ENCODE measurements at regions not wholly inside any gene's neighbourhood (a gene's known extent, or its start where the extent isn't known, plus 50 kb on each side); places are given as distances from the start of the nearest gene placed in this dataset.
"Not testable (repeated sequence)": the region's sequence is repeated elsewhere in the genome, so short reads cannot be mapped to it uniquely, and the experiment has no call there.

GRCh38 chr5:144040615-144041305, 129.7 kb downstream of the YIPF5 start:
- peaks cover 8 to 36% of the 10 kb centered on the region in 2 donors for H3K27me3 Mint-ChIP-seq
- no peaks in the 10 kb centered on the region for H3K4me1 Mint-ChIP-seq (ENCODE audit: low read depth in 2 of 2)
- no peak for ATAC-seq
- no peaks in the 10 kb centered on the region for H3K9me3 Mint-ChIP-seq
- no peak for DNase-seq (ENCODE audit: low spot score)
- no peaks in the 10 kb centered on the region for H3K36me3 Mint-ChIP-seq
- no peak overlapping the region for H3K27ac Mint-ChIP-seq
- no peak overlapping the region for H3K4me3 Mint-ChIP-seq

GRCh38 chr5:144042156-144042555, 128.3 kb downstream of the YIPF5 start:
- DNase-seq (ENCODE audit: low spot score): no peak

GRCh38 chr5:144048259-144048856, 122.1 kb downstream of the YIPF5 start:
- H3K9me3 Mint-ChIP-seq: peaks cover 5% of the 10 kb centered on the region

More at GRCh38 chr5:144042156-144042555, 128.3 kb downstream of the YIPF5 start:
- no peak for ATAC-seq
- Mint-ChIP-seq H3K27ac (no peak overlapping the region), H3K36me3 (no peaks in the 10 kb centered on the region), H3K9me3 (no peaks in the 10 kb centered on the region), H3K27me3 (peaks cover 3 to 25% of the 10 kb centered on the region in 2 donors), H3K4me1 (ENCODE audit: low read depth in 2 of 2) (no peaks in the 10 kb centered on the region), H3K4me3 (no peak overlapping the region)

GRCh38 chr5:144055391-144055790, 115.1 kb downstream of the YIPF5 start:
- peaks cover 15% of the 10 kb centered on the region for H3K36me3 Mint-ChIP-seq

More at GRCh38 chr5:144048259-144048856, 122.1 kb downstream of the YIPF5 start:
- H3K4me1 Mint-ChIP-seq (ENCODE audit: low read depth in 2 of 2): no peaks in the 10 kb centered on the region
- DNase-seq (ENCODE audit: low spot score) (no peak), ATAC-seq (no peak)
- H3K27ac Mint-ChIP-seq: no peak overlapping the region
- H3K36me3 Mint-ChIP-seq: no peaks in the 10 kb centered on the region
- H3K4me3 Mint-ChIP-seq: no peak overlapping the region
- peaks cover 9 to 28% of the 10 kb centered on the region in 2 donors for H3K27me3 Mint-ChIP-seq

GRCh38 chr5:144060091-144060490, 110.4 kb downstream of the YIPF5 start:
- peaks cover 15% of the 10 kb centered on the region for H3K9me3 Mint-ChIP-seq
- H3K27me3 Mint-ChIP-seq: peaks cover 21 to 30% of the 10 kb centered on the region in 2 donors
- H3K4me3 Mint-ChIP-seq; H3K4me1 Mint-ChIP-seq (ENCODE audit: low read depth in 2 of 2); DNase-seq (ENCODE audit: low spot score); H3K27ac Mint-ChIP-seq; H3K36me3 Mint-ChIP-seq; ATAC-seq: not testable (repeated sequence)

More at GRCh38 chr5:144055391-144055790, 115.1 kb downstream of the YIPF5 start:
- not testable (repeated sequence) for H3K4me1 Mint-ChIP-seq (ENCODE audit: low read depth in 2 of 2); H3K4me3 Mint-ChIP-seq; ATAC-seq; H3K27ac Mint-ChIP-seq; DNase-seq (ENCODE audit: low spot score)
- H3K9me3 Mint-ChIP-seq: peaks cover 22% of the 10 kb centered on the region
- peaks cover 28 to 48% of the 10 kb centered on the region in 2 donors for H3K27me3 Mint-ChIP-seq

GRCh38 chr5:144060598-144060997, 109.9 kb downstream of the YIPF5 start:
- no peak for ATAC-seq
- no peaks in the 10 kb centered on the region for H3K4me1 Mint-ChIP-seq (ENCODE audit: low read depth in 2 of 2)
- no peak overlapping the region for H3K4me3 Mint-ChIP-seq

GRCh38 chr5:144065786-144066185, 104.7 kb downstream of the YIPF5 start:
- no peak overlapping the region for H3K27ac Mint-ChIP-seq
- no peaks in the 10 kb centered on the region for H3K4me1 Mint-ChIP-seq (ENCODE audit: low read depth in 2 of 2)
- no peak for ATAC-seq

More at GRCh38 chr5:144060598-144060997, 109.9 kb downstream of the YIPF5 start:
- H3K27me3 Mint-ChIP-seq: peaks cover 21 to 30% of the 10 kb centered on the region in 2 donors
- no peak for DNase-seq (ENCODE audit: low spot score)
- H3K36me3 Mint-ChIP-seq: peaks cover 9% of the 10 kb centered on the region
- H3K9me3 Mint-ChIP-seq: peaks cover 15% of the 10 kb centered on the region
- H3K27ac Mint-ChIP-seq: no peak overlapping the region

GRCh38 chr5:144072518-144072927, 97.9 kb downstream of the YIPF5 start:
- no peak overlapping the region for H3K4me3 Mint-ChIP-seq
- no peaks in the 10 kb centered on the region for H3K4me1 Mint-ChIP-seq (ENCODE audit: low read depth in 2 of 2)
- H3K9me3 Mint-ChIP-seq: peaks cover 3% of the 10 kb centered on the region
- H3K27me3 Mint-ChIP-seq: peaks cover 19 to 27% of the 10 kb centered on the region in 2 donors
- H3K36me3 Mint-ChIP-seq: peaks cover 5% of the 10 kb centered on the region
- DNase-seq (ENCODE audit: low spot score) (no peak), ATAC-seq (no peak)
- H3K27ac Mint-ChIP-seq: no peak overlapping the region

More at GRCh38 chr5:144065786-144066185, 104.7 kb downstream of the YIPF5 start:
- Mint-ChIP-seq H3K9me3 (no peaks in the 10 kb centered on the region), H3K36me3 (no peaks in the 10 kb centered on the region), H3K27me3 (peaks cover 2 to 13% of the 10 kb centered on the region in 2 donors), H3K4me3 (no peak overlapping the region)
- DNase-seq (ENCODE audit: low spot score): no peak

GRCh38 chr5:144076521-144077083, 93.9 kb downstream of the YIPF5 start:
- Mint-ChIP-seq H3K4me1 (ENCODE audit: low read depth in 2 of 2) (no peaks in the 10 kb centered on the region), H3K9me3 (peaks cover 7% of the 10 kb centered on the region), H3K36me3 (peaks cover 15% of the 10 kb centered on the region), H3K27me3 (peaks cover 19 to 44% of the 10 kb centered on the region in 2 donors), H3K4me3 (no peak overlapping the region), H3K27ac (no peak overlapping the region)
- ATAC-seq: no peak
- no peak for DNase-seq (ENCODE audit: low spot score)

GRCh38 chr5:144083185-144083584, 87.3 kb downstream of the YIPF5 start:
- H3K36me3 Mint-ChIP-seq: peaks cover 10% of the 10 kb centered on the region
- H3K27ac Mint-ChIP-seq: no peak overlapping the region
- H3K27me3 Mint-ChIP-seq: peaks cover 6 to 24% of the 10 kb centered on the region in 2 donors
- ATAC-seq (no peak), DNase-seq (ENCODE audit: low spot score) (no peak)
- no peaks in the 10 kb centered on the region for H3K4me1 Mint-ChIP-seq (ENCODE audit: low read depth in 2 of 2)
- H3K4me3 Mint-ChIP-seq: no peak overlapping the region
- peaks cover 5% of the 10 kb centered on the region for H3K9me3 Mint-ChIP-seq

- no peak for DNase-seq (ENCODE audit: low spot score)
- H3K27ac Mint-ChIP-seq: no peak overlapping the region
- H3K4me3 Mint-ChIP-seq: no peak overlapping the region
- ATAC-seq: no peak
- no peaks in the 10 kb centered on the region for H3K4me1 Mint-ChIP-seq (ENCODE audit: low read depth in 2 of 2)
- H3K27me3 Mint-ChIP-seq: peaks cover 11 to 15% of the 10 kb centered on the region in 2 donors
- H3K9me3 Mint-ChIP-seq: peaks cover 5% of the 10 kb centered on the region
- peaks cover 5% of the 10 kb centered on the region for H3K36me3 Mint-ChIP-seq
Measured at GRCh38 chr5:144084971-144085370, 85.5 kb downstream of the YIPF5 start.

- Mint-ChIP-seq H3K36me3 (peaks cover 4% of the 10 kb centered on the region), H3K4me3 (no peak overlapping the region), H3K27me3 (peaks cover 11 to 14% of the 10 kb centered on the region in 2 donors), H3K4me1 (ENCODE audit: low read depth in 2 of 2) (no peaks in the 10 kb centered on the region), H3K27ac (no peak overlapping the region), H3K9me3 (peaks cover 5% of the 10 kb centered on the region)
- ATAC-seq (no peak), DNase-seq (ENCODE audit: low spot score) (no peak)
Measured at GRCh38 chr5:144085381-144085780, 85.1 kb downstream of the YIPF5 start.

- ATAC-seq (no peak), DNase-seq (ENCODE audit: low spot score) (no peak)
- H3K4me1 Mint-ChIP-seq (ENCODE audit: low read depth in 2 of 2): no peaks in the 10 kb centered on the region
- no peak overlapping the region for H3K4me3 Mint-ChIP-seq
- peaks cover 13 to 18% of the 10 kb centered on the region in 2 donors for H3K27me3 Mint-ChIP-seq
- H3K9me3 Mint-ChIP-seq: peaks cover 5% of the 10 kb centered on the region
- no peaks in the 10 kb centered on the region for H3K36me3 Mint-ChIP-seq
- no peak overlapping the region for H3K27ac Mint-ChIP-seq
Measured at GRCh38 chr5:144086295-144086694, 84.2 kb downstream of the YIPF5 start.

- Mint-ChIP-seq H3K27ac (no peak overlapping the region), H3K27me3 (peaks cover 14 to 18% of the 10 kb centered on the region in 2 donors), H3K9me3 (no peaks in the 10 kb centered on the region), H3K4me1 (ENCODE audit: low read depth in 2 of 2) (no peaks in the 10 kb centered on the region), H3K4me3 (no peak overlapping the region), H3K36me3 (no peaks in the 10 kb centered on the region)
- ATAC-seq: no peak
- no peak for DNase-seq (ENCODE audit: low spot score)
Measured at GRCh38 chr5:144087576-144087975, 82.9 kb downstream of the YIPF5 start.

Measured in natural killer cell treated with Interleukin-12 subunit alpha and Interleukin-12 subunit beta and Interleukin-15 and Interleukin-18, amount 100 ng/mL, for 72 hours (primary cell).